ENCODE measurements at regions not wholly inside any gene's neighbourhood (a gene's known extent, or its start where the extent isn't known, plus 50 kb on each side); places are given as distances from the start of the nearest gene placed in this dataset.

DNA sequence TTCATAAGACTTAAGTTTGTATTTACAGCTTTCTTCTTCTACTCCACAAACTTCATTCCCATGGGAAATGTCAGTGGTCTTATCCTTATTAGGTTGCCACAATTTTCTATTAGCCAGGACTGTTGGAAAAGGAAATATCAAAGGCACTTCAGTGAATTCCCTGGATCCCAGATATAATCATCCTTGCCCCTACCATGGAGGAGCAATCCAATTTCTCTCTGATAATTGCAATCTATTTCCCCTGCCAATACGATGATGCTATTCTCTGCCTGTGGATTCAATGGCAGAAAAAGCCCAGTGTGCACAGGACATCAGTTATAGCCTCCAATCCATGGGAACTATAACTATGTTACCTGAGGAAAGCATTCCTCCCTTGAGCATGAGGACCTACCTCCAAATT, 536.4 kb upstream of the UBE2E2 start:
- TF ChIP-seq, protein P1, sequence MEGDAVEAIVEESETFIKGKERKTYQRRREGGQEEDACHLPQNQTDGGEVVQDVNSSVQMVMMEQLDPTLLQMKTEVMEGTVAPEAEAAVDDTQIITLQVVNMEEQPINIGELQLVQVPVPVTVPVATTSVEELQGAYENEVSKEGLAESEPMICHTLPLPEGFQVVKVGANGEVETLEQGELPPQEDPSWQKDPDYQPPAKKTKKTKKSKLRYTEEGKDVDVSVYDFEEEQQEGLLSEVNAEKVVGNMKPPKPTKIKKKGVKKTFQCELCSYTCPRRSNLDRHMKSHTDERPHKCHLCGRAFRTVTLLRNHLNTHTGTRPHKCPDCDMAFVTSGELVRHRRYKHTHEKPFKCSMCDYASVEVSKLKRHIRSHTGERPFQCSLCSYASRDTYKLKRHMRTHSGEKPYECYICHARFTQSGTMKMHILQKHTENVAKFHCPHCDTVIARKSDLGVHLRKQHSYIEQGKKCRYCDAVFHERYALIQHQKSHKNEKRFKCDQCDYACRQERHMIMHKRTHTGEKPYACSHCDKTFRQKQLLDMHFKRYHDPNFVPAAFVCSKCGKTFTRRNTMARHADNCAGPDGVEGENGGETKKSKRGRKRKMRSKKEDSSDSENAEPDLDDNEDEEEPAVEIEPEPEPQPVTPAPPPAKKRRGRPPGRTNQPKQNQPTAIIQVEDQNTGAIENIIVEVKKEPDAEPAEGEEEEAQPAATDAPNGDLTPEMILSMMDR (IDR thresholded peaks at IDR 0.05): no peak
- no peak for DNase-seq
- Mint-ChIP-seq H3K27ac (no peak overlapping the region), H3K4me3 (no peak overlapping the region), H3K27me3 (ENCODE audit: low read depth, poor library complexity) (no peaks in the 10 kb centered on the region), H3K36me3 (ENCODE audit: low read depth) (no peaks in the 10 kb centered on the region), H3K9me3 (no peaks in the 10 kb centered on the region), H3K4me1 (no peaks in the 10 kb centered on the region)

DNA sequence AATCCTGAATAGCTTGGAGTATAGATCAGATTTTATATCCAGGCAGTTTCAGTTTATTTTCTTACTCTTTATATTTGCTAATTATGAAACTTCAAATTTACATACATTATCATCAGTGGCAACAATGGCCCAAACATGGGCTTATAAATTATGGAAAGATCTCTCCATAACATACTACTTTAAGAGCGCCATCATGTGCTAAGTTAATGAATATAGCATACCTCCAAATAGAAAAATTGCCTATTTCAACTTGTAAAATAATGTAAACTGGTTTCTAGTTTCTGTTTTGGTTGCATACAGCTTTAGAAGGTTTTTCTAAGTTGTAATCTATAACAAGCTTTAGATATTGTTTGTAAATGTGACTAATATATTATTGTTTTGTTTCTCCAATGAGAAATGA, 531.3 kb upstream of the UBE2E2 start:
- Mint-ChIP-seq H3K4me1 (no peaks in the 10 kb centered on the region), H3K27me3 (ENCODE audit: low read depth, poor library complexity) (no peaks in the 10 kb centered on the region), H3K4me3 (no peak overlapping the region), H3K9me3 (no peaks in the 10 kb centered on the region), H3K36me3 (ENCODE audit: low read depth) (no peaks in the 10 kb centered on the region), H3K27ac (no peak overlapping the region)
- TF ChIP-seq, protein P1 (IDR thresholded peaks at IDR 0.05): no peak
- no peak for DNase-seq

DNA sequence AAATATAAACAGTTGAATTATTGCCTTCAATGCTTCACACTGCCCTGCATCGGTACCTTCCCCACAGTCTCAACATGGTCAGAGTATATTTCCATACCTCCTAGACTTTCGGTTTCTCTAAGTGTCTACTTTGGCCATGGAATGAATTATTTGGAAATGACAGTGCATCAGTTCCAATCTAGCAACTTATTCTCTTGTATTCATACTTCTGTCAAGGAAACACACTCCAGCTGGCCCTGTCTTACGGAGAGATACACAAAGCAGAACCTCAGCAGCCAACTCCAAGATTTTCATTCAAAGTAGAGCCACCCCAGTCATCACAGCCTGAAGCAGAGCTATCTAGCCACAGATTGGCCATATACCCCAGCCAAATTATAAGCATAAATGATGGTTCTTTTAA, 518.4 kb upstream of the UBE2E2 start:
- Mint-ChIP-seq H3K36me3 (ENCODE audit: low read depth) (no peaks in the 10 kb centered on the region), H3K4me1 (no peaks in the 10 kb centered on the region), H3K27ac (no peak overlapping the region), H3K27me3 (ENCODE audit: low read depth, poor library complexity) (peaks cover 7% of the 10 kb centered on the region), H3K9me3 (peaks cover 4% of the 10 kb centered on the region), H3K4me3 (no peak overlapping the region)
- TF ChIP-seq, protein P1 (IDR thresholded peaks at IDR 0.05): no peak
- no peak for DNase-seq

DNA sequence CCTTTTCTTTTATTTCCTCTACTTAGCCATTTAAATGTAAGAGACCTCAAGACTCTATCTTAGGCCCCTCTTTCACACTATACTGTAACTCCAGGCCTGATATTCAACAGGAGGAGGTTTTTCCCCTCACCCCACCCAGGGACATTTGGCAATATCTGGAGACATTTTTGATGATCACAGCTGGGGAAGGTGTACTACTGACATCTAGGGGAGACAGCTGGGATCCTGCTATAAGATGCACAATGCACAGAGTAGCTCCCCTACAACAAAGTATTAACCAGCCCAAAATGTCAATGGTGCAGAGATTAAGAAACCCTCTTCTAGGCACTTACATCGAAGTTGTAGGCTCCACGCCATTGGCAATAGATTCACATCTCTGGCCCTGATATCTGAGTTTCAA, 517.5 kb upstream of the UBE2E2 start:
- no peak overlapping the region for H3K27ac Mint-ChIP-seq
- no peak overlapping the region for H3K4me3 Mint-ChIP-seq
- TF ChIP-seq, protein P1 (IDR thresholded peaks at IDR 0.05): no peak
- no peaks in the 10 kb centered on the region for H3K36me3 Mint-ChIP-seq (ENCODE audit: low read depth)
- peaks cover 7% of the 10 kb centered on the region for H3K27me3 Mint-ChIP-seq (ENCODE audit: low read depth, poor library complexity)
- no peaks in the 10 kb centered on the region for H3K4me1 Mint-ChIP-seq
- H3K9me3 Mint-ChIP-seq: peaks cover 4% of the 10 kb centered on the region
- no peak for DNase-seq

DNA sequence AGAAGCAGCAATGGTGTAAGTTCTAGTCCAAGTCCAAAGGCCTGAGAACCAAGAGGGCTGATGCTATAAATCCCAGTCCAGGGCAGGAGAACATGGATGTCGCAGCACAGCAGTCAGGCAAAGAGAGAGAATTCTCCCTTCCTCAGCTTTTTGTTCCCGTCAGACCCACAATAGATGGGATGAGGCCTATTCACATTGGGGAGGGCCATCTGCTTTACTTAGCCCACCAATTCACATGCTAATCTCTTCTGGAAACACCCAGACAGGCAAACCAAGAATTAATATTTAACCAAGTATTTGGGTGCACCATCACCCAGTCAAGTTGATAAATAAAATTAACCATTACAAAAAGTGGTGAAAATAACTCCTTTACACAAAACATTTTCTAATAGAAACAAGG, 511.7 kb upstream of the UBE2E2 start:
- DNase-seq: no peak
- H3K9me3 Mint-ChIP-seq: peaks cover 4% of the 10 kb centered on the region
- no peaks in the 10 kb centered on the region for H3K27me3 Mint-ChIP-seq (ENCODE audit: low read depth, poor library complexity)
- H3K4me1 Mint-ChIP-seq: peaks cover 20% of the 10 kb centered on the region
- TF ChIP-seq, protein P1 (IDR thresholded peaks at IDR 0.05): no peak
- H3K27ac Mint-ChIP-seq: peak overlapping the region; percentile 37
- H3K36me3 Mint-ChIP-seq (ENCODE audit: low read depth): no peaks in the 10 kb centered on the region
- H3K4me3 Mint-ChIP-seq: no peak overlapping the region

DNA sequence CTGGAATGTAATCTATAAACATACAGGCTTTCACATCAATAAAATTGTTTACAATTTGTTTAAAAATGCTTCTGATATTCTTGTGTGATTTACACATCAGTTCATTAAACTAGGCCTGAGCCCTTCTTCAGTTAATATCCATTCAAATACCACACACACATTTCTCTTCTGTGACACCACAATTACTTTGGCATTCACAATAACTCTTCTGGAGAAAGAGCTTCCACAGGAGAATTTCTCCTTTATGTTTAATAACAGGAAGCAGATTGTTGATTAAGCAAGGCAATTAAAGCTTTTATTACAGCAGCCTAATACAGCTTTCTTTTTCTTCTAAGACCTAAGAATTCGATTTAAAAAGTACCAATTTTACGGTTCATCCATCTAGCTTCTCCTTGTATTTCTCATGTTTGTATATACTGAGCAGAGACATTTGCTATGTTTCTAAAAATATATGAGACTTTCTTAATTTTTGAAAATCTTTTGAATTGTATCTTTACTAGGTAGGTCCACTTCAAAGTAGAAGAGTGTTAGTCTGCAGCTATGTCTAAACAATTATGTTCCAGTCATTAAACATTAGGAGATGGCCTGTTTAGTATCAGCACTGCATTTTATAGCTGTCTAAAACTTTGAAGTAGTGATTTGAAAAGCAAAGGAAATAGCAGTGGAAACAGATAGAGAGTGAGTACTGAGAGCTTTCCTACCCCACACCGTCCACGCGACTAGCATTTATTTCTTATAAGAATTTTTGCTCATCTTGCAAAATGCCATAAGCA, 511.1 kb upstream of the UBE2E2 start:
- Mint-ChIP-seq H3K27ac (peak overlapping the region; percentile 72), H3K36me3 (ENCODE audit: low read depth) (no peaks in the 10 kb centered on the region), H3K9me3 (peaks cover 4% of the 10 kb centered on the region), H3K4me1 (peaks cover 20% of the 10 kb centered on the region), H3K4me3 (no peak overlapping the region), H3K27me3 (ENCODE audit: low read depth, poor library complexity) (no peaks in the 10 kb centered on the region)
- DNase-seq: no peak
- TF ChIP-seq, protein P1 (IDR thresholded peaks at IDR 0.05): no peak

Data from nephron progenitor cell (in vitro differentiated cells).